ENCODE measurements at regions not wholly inside any gene's neighbourhood (a gene's known extent, or its start where the extent isn't known, plus 50 kb on each side); places are given as distances from the start of the nearest gene placed in this dataset.

DNA sequence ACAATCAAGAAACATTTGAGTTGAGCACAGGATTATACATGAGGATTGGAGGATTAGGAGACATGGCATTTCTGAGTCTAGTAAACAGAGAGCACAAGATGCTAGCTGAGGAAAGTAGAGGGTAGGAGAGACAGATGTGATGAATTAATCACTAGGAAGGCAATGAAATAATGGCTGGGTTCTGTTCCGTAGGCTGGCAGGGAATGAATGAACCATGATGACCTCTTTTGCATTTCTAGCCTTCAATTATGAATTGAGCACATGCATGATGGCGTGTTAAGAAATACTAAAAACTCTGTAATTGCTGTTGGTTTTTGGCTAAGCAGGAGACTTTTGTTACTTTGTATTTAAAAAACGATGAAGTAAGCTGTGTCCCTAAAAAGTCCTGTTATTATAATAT is 420.0 kb upstream of the TLE4 start:
- Histone ChIP-seq H3K27ac (ENCODE audit: low read depth, low read length) (no peak overlapping the region), H3K4me3 (ENCODE audit: insufficient read depth, low read depth, low read length) (no peak overlapping the region), H2AFZ (ENCODE audit: low read depth, low read length) (no peak overlapping the region), H3K36me3 (ENCODE audit: insufficient read depth, low read length) (no peaks in the 10 kb centered on the region), H3K79me2 (ENCODE audit: insufficient read depth, low read length) (no peaks in the 10 kb centered on the region), H3K9ac (ENCODE audit: low read length) (no peak overlapping the region), H4K20me1 (ENCODE audit: insufficient read depth, low read length) (no peaks in the 10 kb centered on the region), H3K4me1 (ENCODE audit: insufficient read depth, low read length) (no peaks in the 10 kb centered on the region), H3K4me2 (ENCODE audit: low read length) (no peak overlapping the region), H3K27me3 (ENCODE audit: insufficient read depth, low read length) (no peaks in the 10 kb centered on the region), H3K9me3 (ENCODE audit: insufficient read depth, low read depth, low read length) (no peaks in the 10 kb centered on the region)
- no peak for DNase-seq (ENCODE audit: low read depth)
- Mint-ChIP-seq H3K27me3 (ENCODE audit: low read depth, unreplicated experiment) (no peaks in the 10 kb centered on the region), H3K4me1 (ENCODE audit: low read depth, unreplicated experiment) (no peaks in the 10 kb centered on the region), H3K36me3 (ENCODE audit: low read depth, unreplicated experiment) (no peaks in the 10 kb centered on the region), H3K4me3 (ENCODE audit: unreplicated experiment) (no peak overlapping the region), H3K9me3 (ENCODE audit: unreplicated experiment) (peaks cover 4% of the 10 kb centered on the region), H3K27ac (ENCODE audit: unreplicated experiment) (no peak overlapping the region)
- no peak for FAIRE-seq
- no peak for TF ChIP-seq EZH2 (IDR thresholded peaks at IDR 0.05; ENCODE audit: insufficient read depth, low read length)
- TF ChIP-seq, protein P1, sequence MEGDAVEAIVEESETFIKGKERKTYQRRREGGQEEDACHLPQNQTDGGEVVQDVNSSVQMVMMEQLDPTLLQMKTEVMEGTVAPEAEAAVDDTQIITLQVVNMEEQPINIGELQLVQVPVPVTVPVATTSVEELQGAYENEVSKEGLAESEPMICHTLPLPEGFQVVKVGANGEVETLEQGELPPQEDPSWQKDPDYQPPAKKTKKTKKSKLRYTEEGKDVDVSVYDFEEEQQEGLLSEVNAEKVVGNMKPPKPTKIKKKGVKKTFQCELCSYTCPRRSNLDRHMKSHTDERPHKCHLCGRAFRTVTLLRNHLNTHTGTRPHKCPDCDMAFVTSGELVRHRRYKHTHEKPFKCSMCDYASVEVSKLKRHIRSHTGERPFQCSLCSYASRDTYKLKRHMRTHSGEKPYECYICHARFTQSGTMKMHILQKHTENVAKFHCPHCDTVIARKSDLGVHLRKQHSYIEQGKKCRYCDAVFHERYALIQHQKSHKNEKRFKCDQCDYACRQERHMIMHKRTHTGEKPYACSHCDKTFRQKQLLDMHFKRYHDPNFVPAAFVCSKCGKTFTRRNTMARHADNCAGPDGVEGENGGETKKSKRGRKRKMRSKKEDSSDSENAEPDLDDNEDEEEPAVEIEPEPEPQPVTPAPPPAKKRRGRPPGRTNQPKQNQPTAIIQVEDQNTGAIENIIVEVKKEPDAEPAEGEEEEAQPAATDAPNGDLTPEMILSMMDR (IDR thresholded peaks at IDR 0.05; ENCODE audit: insufficient read depth, low read depth, low read length): no peak

DNA sequence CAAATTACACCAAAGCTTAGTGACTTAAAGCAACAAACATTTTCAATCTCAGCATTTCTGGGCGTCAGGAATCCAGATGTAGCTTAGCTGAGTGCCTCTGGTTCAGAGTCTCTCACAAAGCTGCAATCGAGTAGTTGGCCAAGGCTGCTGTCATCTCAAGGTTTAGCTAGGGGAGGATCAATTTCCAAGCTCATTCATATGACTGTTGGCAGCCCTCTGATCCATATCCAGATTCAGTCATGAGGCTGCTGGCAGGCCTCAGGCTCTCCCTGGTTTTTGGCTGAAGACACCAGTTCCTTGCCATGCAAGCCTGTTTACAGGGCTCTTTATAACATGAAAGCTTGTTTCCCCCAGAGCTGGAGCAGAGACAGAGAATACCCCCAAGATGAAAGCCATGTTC is 419.5 kb upstream of the TLE4 start:
- Histone ChIP-seq H3K79me2 (ENCODE audit: insufficient read depth, low read length) (no peaks in the 10 kb centered on the region), H3K9ac (ENCODE audit: low read length) (no peak overlapping the region), H2AFZ (ENCODE audit: low read depth, low read length) (no peak overlapping the region), H3K36me3 (ENCODE audit: insufficient read depth, low read length) (no peaks in the 10 kb centered on the region), H3K4me1 (ENCODE audit: insufficient read depth, low read length) (no peaks in the 10 kb centered on the region), H3K4me2 (ENCODE audit: low read length) (no peak overlapping the region), H4K20me1 (ENCODE audit: insufficient read depth, low read length) (no peaks in the 10 kb centered on the region), H3K27ac (ENCODE audit: low read depth, low read length) (no peak overlapping the region), H3K9me3 (ENCODE audit: insufficient read depth, low read depth, low read length) (no peaks in the 10 kb centered on the region), H3K27me3 (ENCODE audit: insufficient read depth, low read length) (no peaks in the 10 kb centered on the region), H3K4me3 (ENCODE audit: insufficient read depth, low read depth, low read length) (no peak overlapping the region)
- FAIRE-seq: no peak
- Mint-ChIP-seq H3K27ac (ENCODE audit: unreplicated experiment) (no peak overlapping the region), H3K27me3 (ENCODE audit: low read depth, unreplicated experiment) (no peaks in the 10 kb centered on the region), H3K4me3 (ENCODE audit: unreplicated experiment) (no peak overlapping the region), H3K9me3 (ENCODE audit: unreplicated experiment) (peaks cover 4% of the 10 kb centered on the region), H3K4me1 (ENCODE audit: low read depth, unreplicated experiment) (no peaks in the 10 kb centered on the region), H3K36me3 (ENCODE audit: low read depth, unreplicated experiment) (no peaks in the 10 kb centered on the region)
- no peak for TF ChIP-seq EZH2 (IDR thresholded peaks at IDR 0.05; ENCODE audit: insufficient read depth, low read length)
- TF ChIP-seq, protein P1 (IDR thresholded peaks at IDR 0.05; ENCODE audit: insufficient read depth, low read depth, low read length): no peak
- DNase-seq (ENCODE audit: low read depth): no peak

DNA sequence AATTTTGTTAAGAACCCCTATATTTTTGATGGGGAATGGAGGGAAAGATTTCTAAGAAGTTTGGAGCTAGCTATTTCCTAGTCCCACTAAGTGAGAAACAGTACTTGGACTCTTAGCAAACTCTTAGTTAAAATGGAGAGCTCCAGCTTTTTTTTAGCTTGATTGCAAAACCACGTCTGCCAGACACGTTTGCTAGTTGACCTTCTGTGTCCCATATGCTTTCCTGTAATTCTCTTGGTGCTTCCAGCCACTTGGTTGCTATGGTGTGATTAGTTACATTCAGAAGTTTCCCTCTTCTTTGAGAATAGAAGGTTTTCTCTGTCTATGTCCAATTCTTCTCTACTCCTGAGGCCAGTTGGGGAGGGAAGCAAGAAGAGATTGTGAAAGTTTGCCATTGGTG is 417.0 kb upstream of the TLE4 start:
- H3K9me3 Mint-ChIP-seq (ENCODE audit: unreplicated experiment): peaks cover 4% of the 10 kb centered on the region
- TF ChIP-seq EZH2 (IDR thresholded peaks at IDR 0.05; ENCODE audit: insufficient read depth, low read length): no peak
- TF ChIP-seq, protein P1 (IDR thresholded peaks at IDR 0.05; ENCODE audit: insufficient read depth, low read depth, low read length): no peak
- H3K27ac ChIP-seq (ENCODE audit: low read depth, low read length): no peak overlapping the region
- H3K4me1 ChIP-seq (ENCODE audit: insufficient read depth, low read length): no peaks in the 10 kb centered on the region
- FAIRE-seq (no peak), DNase-seq (ENCODE audit: low read depth) (no peak)
- H3K4me1 Mint-ChIP-seq (ENCODE audit: low read depth, unreplicated experiment): no peaks in the 10 kb centered on the region
- no peak overlapping the region for H2AFZ ChIP-seq (ENCODE audit: low read depth, low read length)
- H3K9me3 ChIP-seq (ENCODE audit: insufficient read depth, low read depth, low read length): no peaks in the 10 kb centered on the region
- no peak overlapping the region for H3K4me2 ChIP-seq (ENCODE audit: low read length)
- H3K4me3 Mint-ChIP-seq (ENCODE audit: unreplicated experiment): no peak overlapping the region
- H3K9ac ChIP-seq (ENCODE audit: low read length): no peak overlapping the region
- H3K27me3 ChIP-seq (ENCODE audit: insufficient read depth, low read length): no peaks in the 10 kb centered on the region
- H3K79me2 ChIP-seq (ENCODE audit: insufficient read depth, low read length): no peaks in the 10 kb centered on the region
- H3K27me3 Mint-ChIP-seq (ENCODE audit: low read depth, unreplicated experiment): no peaks in the 10 kb centered on the region
- no peak overlapping the region for H3K4me3 ChIP-seq (ENCODE audit: insufficient read depth, low read depth, low read length)
- H4K20me1 ChIP-seq (ENCODE audit: insufficient read depth, low read length): no peaks in the 10 kb centered on the region
- no peaks in the 10 kb centered on the region for H3K36me3 Mint-ChIP-seq (ENCODE audit: low read depth, unreplicated experiment)
- H3K36me3 ChIP-seq (ENCODE audit: insufficient read depth, low read length): no peaks in the 10 kb centered on the region
- H3K27ac Mint-ChIP-seq (ENCODE audit: unreplicated experiment): no peak overlapping the region

Measured in astrocyte (in vitro differentiated cells and primary cell).